B cell (primary cell): ENCODE measurements at regions not wholly inside any gene's neighbourhood (a gene's known extent, or its start where the extent isn't known, plus 50 kb on each side); places are given as distances from the start of the nearest gene placed in this dataset.
A peak's percentile ranks its signal among the peaks of the same experiment; 100 is the strongest.

ENCODE experiments used
- ATAC-seq: fragments of 200-7000 bp; cut with Tn5 transposase; one replicate; pipeline ENCODE4 v1.10.0; 2021; ENCODE audit warnings: low read depth, mild to moderate bottlenecking, moderate number of reproducible peaks, moderate library complexity
- CTCF ChIA-PET: fragments of 350-600 bp; sonication (Branson Sonifier 250); formaldehyde crosslinking; loops from one replicate; lab custom pipeline; 2021; ENCODE audit warnings: antibody characterized with exemption, inconsistent platforms; lab: Charles Lee
- POLR2A ChIA-PET: fragments of 350-600 bp; sonication (Branson Sonifier 250); formaldehyde crosslinking; loops from one replicate; lab custom pipeline; 2021; ENCODE audit warnings: antibody characterized with exemption; lab: Charles Lee
- DNase-seq: peaks from one replicate; pipeline ENCODE4 v3.0.0; 2013
- H2AFZ ChIP-seq: 2 replicates; pipeline ENCODE4 v1.6.1; 2012; ENCODE audit warnings: mild to moderate bottlenecking, low read depth, low read length; ENCODE audit not compliant: insufficient read depth, poor library complexity, severe bottlenecking
- H3K27ac ChIP-seq, 2 donors: 1 replicate in 1 of 2; 2 replicates in 1 of 2; pipeline ENCODE4 v1.5.1; 2012 to 2013; ENCODE audit warnings: low read length in 2 of 2, mild to moderate bottlenecking in 2 of 2, moderate library complexity in 1 of 2
- H3K27me3 ChIP-seq, 4 experiments: fragments of 200-600 bp in 1 of 4; sonication (generic) in 1 of 4; replicated peaks in 1 of 4; 1 replicate in 2 of 4; 2 replicates in 2 of 4; pipeline versions ENCODE4 v1.6.1 to v1.7.0; 2013 to 2016; ENCODE audit warnings: low read length in 3 of 4, mild to moderate bottlenecking in 2 of 4, mixed read lengths in 1 of 4, moderate library complexity in 1 of 4; ENCODE audit not compliant: insufficient read depth in 4 of 4, control insufficient read depth in 3 of 4; ENCODE audit errors: control extremely low read depth in 1 of 4
- H3K36me3 ChIP-seq, 2 experiments: replicated peaks in 1 of 2; 1 replicate in 1 of 2; 2 replicates in 1 of 2; pipeline versions ENCODE4 v1.6.1 to v1.7.1; 2013; ENCODE audit warnings: low read length in 1 of 2; ENCODE audit not compliant: insufficient read depth in 2 of 2, control insufficient read depth in 1 of 2; ENCODE audit errors: control extremely low read depth in 1 of 2, extremely low read depth in 1 of 2
- H3K4me1 ChIP-seq, 2 donors: fragments of 200-600 bp in 1 of 2; sonication (generic) in 1 of 2; 1 replicate in 1 of 2; 2 replicates in 1 of 2; pipeline versions ENCODE4 v1.5.1 to v1.6.1; 2013 to 2017; ENCODE audit warnings: low read length in 2 of 2; ENCODE audit not compliant: control insufficient read depth in 2 of 2, insufficient read depth in 2 of 2
- H3K4me2 ChIP-seq: replicated peaks from 2 replicates; pipeline ENCODE3; 2012; ENCODE audit warnings: mild to moderate bottlenecking, low read depth, low read length; ENCODE audit not compliant: poor library complexity, severe bottlenecking
- H3K4me3 ChIP-seq, 5 experiments: fragments of 200-600 bp in 1 of 5; sonication (generic) in 1 of 5; 1 replicate in 3 of 5; 2 replicates in 2 of 5; pipeline versions ENCODE4 v1.5.1 to v1.7.0; 2011 to 2016; ENCODE audit warnings: low read length in 4 of 5, mild to moderate bottlenecking in 4 of 5, low read depth in 2 of 5, control low read depth in 1 of 5, moderate library complexity in 1 of 5; ENCODE audit not compliant: insufficient read depth in 1 of 5; ENCODE audit errors: control extremely low read depth in 1 of 5, extremely low read depth in 1 of 5
- H3K79me2 ChIP-seq: fragments of 200-600 bp; sonication (generic); one replicate; pipeline ENCODE4 v1.6.0; 2016; ENCODE audit warnings: low read length; ENCODE audit not compliant: control insufficient read depth, insufficient read depth
- H3K9ac ChIP-seq: fragments of 200-600 bp; sonication (generic); 2 replicates; pipeline ENCODE4 v1.6.1; 2017; ENCODE audit warnings: mild to moderate bottlenecking, low read length, moderate library complexity
- H3K9me3 ChIP-seq, 3 donors: one replicate each; pipeline versions ENCODE4 v1.6.1 to v1.7.1; 2013; ENCODE audit warnings: low read length in 2 of 3; ENCODE audit not compliant: control insufficient read depth in 2 of 3, insufficient read depth in 1 of 3; ENCODE audit errors: control extremely low read depth in 1 of 3
- H4K20me1 ChIP-seq: 2 replicates; pipeline ENCODE4 v1.6.0; 2012; ENCODE audit warnings: mild to moderate bottlenecking, low read length; ENCODE audit not compliant: insufficient read depth, control insufficient read depth, poor library complexity, severe bottlenecking
- H3K27ac Mint-ChIP-seq: one replicate; pipeline ENCODE4 v1.8.0; 2021; ENCODE audit warnings: mixed read lengths
- H3K27me3 Mint-ChIP-seq: one replicate; pipeline ENCODE4 v1.8.0; 2021; ENCODE audit warnings: mixed read lengths
- H3K4me1 Mint-ChIP-seq: one replicate; pipeline ENCODE4 v1.8.0; 2021; ENCODE audit warnings: mixed read lengths
- H3K4me3 Mint-ChIP-seq: one replicate; pipeline ENCODE4 v1.8.0; 2021; ENCODE audit warnings: mixed read lengths
- H3K9me3 Mint-ChIP-seq: one replicate; pipeline ENCODE4 v1.8.0; 2022; ENCODE audit warnings: mixed read lengths; ENCODE audit not compliant: insufficient read depth
- CTCF ChIP-seq: fragments of 200-600 bp; IDR thresholded peaks from one replicate; pipeline ENCODE4 v1.8.0; 2022; ENCODE audit warnings: antibody characterized with exemption, mild to moderate bottlenecking
- EZH2 ChIP-seq: IDR thresholded peaks from 2 replicates; pipeline ENCODE4 v1.6.1; 2012; ENCODE audit warnings: borderline replicate concordance, low read depth, mild to moderate bottlenecking, moderate library complexity, low read length; ENCODE audit not compliant: insufficient read depth, poor library complexity, severe bottlenecking
- WGBS: methylation state at CpG from one replicate; pipeline ENCODE4 v1.1.5; 2013; ENCODE audit warnings: missing lambda C conversion rate; ENCODE audit not compliant: insufficient coverage; 5-methylcytosine and 5-hydroxymethylcytosine counted together
- intact Hi-C: fragments of 100-400 bp; cut with micrococcal nuclease; formaldehyde crosslinking; loops from one replicate; pipeline ENCODE4 v1.10.0; 2022

- H3K9me3 ChIP-seq: no peaks in the 10 kb centered on the region
- peak overlapping the region; percentile 32 for H2AFZ ChIP-seq
- H3K36me3 ChIP-seq: no peaks in the 10 kb centered on the region
- no peaks in the 10 kb centered on the region for H3K9me3 Mint-ChIP-seq
- no peak for DNase-seq
- 100% methylated on average over 2 of the region's 5 CpGs for WGBS
- H3K79me2 ChIP-seq: no peaks in the 10 kb centered on the region
- peaks cover 38 to 53% of the 10 kb centered on the region in 2 donors for H3K4me1 ChIP-seq
- ATAC-seq: no peak
- ChIA-PET POLR2A (no interaction called here), CTCF (no interaction called here)
- no peak overlapping the region for H3K27ac ChIP-seq
- TF ChIP-seq EZH2 (no peak), CTCF (no peak)
- no peaks in the 10 kb centered on the region for H3K27me3 ChIP-seq
- H3K9ac ChIP-seq: no peak overlapping the region
- H3K4me3 ChIP-seq: no peak overlapping the region
- no peak overlapping the region for H3K4me3 Mint-ChIP-seq
- H3K27ac Mint-ChIP-seq: peak overlapping the region; percentile 87
- peaks cover 18% of the 10 kb centered on the region for H3K27me3 Mint-ChIP-seq
- H4K20me1 ChIP-seq: no peaks in the 10 kb centered on the region
- H3K4me1 Mint-ChIP-seq: peaks cover 48% of the 10 kb centered on the region
- H3K4me2 ChIP-seq: peak overlapping the region; percentile 65
- intact Hi-C loops: no loop called here
Measured at GRCh38 chr6:33903579-33903978, 99.8 kb upstream of the MLN start.

- H3K27me3 Mint-ChIP-seq: peaks cover 18% of the 10 kb centered on the region
- POLR2A ChIA-PET: no interaction called here
- Histone ChIP-seq H4K20me1 (no peaks in the 10 kb centered on the region), H3K27me3 (no peaks in the 10 kb centered on the region), H3K36me3 (no peaks in the 10 kb centered on the region), H3K79me2 (no peaks in the 10 kb centered on the region), H2AFZ (no peak overlapping the region), H3K9me3 (no peaks in the 10 kb centered on the region), H3K4me1 (peaks cover 30 to 44% of the 10 kb centered on the region in 2 donors), H3K27ac (no peak overlapping the region), H3K4me2 (no peak overlapping the region), H3K9ac (no peak overlapping the region), H3K4me3 (no peak overlapping the region)
- no peak overlapping the region for H3K4me3 Mint-ChIP-seq
- H3K9me3 Mint-ChIP-seq: no peaks in the 10 kb centered on the region
- H3K27ac Mint-ChIP-seq: no peak overlapping the region
- TF ChIP-seq EZH2 (no peak), CTCF (no peak)
- 60% methylated on average over 2 of the region's 3 CpGs for WGBS
- intact Hi-C loops: no loop called here
- no peak for DNase-seq
- CTCF ChIA-PET: no interaction called here
- ATAC-seq: no peak
- H3K4me1 Mint-ChIP-seq: peaks cover 42% of the 10 kb centered on the region
Measured at GRCh38 chr6:33902457-33902853, 98.7 kb upstream of the MLN start.
